Femur (tissue), 1 donor: ENCODE measurements at regions not wholly inside any gene's neighbourhood (a gene's known extent, or its start where the extent isn't known, plus 50 kb on each side); places are given as distances from the start of the nearest gene placed in this dataset.

ENCODE experiments used
- DNase-seq: peaks from one replicate; pipeline ENCODE4 v3.0.0-alpha.2; 2017

DNA sequence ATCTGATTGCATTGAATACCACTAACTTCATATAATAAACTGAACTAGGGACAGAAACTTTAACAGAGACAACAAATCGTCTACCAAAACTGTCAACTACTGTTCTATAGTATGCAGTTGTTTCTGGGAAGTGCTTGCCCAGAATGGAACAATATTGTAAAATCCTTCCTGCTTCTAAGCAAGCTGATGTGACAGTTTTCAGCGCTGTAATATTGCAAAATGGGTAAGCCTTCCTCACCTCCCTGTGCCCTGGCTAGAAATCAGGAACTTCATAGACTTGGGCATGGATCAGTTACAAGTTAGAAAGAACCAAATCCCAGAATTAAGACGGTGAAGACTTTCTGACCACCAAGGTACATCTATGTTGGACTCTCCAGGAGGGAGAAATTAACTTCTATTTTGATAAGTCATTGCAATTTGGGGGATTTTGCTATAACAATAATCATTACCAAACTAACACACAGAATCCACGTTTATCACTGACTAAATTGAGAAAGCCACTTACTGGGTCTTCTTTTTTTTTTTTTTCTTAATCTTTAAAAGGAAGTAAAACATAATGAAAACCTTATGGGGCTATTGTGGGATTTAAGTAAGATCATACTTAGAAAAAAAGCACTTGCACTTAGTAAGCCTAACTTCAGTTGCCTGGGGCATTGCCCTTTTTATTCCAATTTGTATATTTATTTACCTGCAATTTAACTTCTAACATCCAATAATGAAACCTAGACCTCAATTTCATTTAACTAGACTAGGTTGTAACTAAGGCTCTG, 261.5 kb downstream of the TRIB2 start:
- DNase-seq = no peak

DNA sequence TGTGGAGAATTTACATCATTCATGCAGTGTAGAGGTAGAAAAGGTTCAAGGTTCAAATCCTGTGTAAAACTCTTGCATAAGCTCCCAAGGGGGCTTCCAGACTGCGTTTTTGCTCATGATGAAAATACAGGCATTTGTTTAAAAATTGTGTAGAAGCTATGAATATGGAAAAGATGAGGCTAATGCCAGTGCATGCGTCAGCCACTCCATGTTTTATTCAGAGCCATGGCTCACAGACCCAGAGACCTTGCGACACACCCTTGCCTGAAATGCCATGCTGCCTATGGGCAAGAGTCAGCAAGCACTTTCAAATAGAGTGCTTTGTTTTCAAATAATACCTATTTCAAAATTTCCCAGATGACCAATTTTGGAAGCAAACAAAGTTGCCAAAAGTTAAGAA, 262.3 kb downstream of the TRIB2 start:
- DNase-seq = no peak

DNA sequence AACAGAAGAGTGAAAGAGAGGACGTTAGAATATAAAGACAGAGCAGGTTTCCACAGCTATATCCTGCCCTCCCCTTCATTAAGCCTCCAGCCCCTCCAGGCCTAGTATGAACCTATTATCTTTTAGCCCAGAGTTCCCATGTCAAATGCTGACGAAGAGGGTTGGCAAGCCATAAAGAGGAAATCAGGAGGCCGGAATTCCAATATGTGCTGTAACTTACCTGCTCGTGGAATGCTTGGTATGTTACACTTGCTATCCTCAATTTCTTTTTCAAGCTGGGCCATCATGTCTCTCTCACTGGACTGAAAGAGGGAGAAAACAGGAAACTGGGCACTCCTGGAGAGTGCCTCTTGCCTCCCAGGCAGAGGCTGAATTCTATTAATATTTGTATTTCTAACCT, 264.1 kb downstream of the TRIB2 start:
- no peak for DNase-seq

DNA sequence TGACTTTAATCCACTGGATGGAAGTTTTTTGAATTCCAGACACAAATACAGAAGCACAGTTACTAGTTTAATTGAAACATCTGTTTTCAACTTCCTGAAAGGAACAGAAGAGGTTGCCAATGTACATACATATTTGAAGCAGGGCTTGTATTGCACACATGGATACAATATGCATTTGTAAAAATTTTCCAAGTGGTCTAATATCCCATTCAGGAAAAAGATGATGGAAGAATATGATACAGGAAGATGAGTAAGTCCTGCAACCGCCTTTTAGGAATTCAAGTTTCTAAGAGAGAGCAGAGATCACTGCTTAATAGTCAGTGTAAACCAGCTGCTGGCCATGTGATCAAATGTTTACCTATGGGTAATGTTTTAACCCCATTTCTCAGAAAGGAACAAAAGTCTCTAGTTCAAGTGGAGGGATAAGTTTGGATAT, 265.4 kb downstream of the TRIB2 start:
- no peak for DNase-seq

DNA sequence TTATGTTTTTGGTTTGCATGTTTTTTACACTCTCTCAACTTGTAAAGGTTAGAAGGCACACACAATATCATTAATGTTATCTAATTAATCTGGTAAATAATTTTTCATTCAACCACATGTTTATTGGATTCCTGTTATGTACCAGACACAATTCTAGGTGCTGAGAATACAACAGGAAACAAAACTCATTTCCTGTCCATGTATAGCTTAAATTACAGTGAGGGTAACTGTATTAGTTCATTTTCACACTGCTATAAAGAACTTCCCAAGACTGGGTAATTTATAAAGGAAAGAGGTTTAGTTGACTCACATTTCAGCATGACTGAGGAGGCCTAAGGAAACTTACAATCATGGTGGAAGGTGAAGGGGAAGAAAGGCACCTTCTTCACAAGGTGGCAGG, 270.5 kb downstream of the TRIB2 start:
- DNase-seq = no peak

DNA sequence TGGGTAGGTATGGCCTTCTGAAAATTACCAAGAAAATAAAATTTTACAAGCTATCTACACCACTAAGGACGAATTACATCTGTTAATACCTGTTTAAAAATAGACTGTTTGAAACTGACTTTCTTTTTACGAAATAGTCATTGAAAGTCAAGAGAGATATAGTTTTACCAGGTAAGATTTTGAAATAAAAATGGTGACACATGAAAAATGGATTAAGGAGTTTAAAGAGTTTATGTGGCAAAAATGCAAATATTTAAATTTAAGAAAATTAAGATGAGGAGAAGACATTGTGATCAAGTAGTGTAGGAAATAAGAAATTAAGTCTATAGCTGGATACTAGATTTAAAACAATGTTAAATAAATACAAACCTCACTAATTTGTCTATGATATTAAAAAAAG, 271.5 kb downstream of the TRIB2 start:
- DNase-seq = no peak

DNA sequence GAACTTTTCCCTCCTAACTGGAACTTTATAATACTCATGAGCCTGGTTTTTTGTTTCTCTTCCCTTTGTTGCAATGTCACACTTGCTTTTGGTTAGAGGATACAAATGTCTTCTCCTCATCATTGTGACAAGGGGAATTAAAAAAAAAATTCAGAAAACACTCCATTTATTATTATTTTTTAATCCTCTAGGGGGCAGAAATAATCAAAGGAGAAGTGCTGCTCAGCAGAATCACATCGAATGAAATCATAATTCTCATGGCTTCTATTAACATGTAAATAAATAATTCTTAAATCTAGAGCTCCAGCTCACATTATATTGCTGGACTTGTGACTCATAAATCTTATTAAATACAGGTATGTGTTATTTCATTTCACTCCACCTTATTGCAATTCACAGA, 273.8 kb downstream of the TRIB2 start:
- no peak for DNase-seq

DNA sequence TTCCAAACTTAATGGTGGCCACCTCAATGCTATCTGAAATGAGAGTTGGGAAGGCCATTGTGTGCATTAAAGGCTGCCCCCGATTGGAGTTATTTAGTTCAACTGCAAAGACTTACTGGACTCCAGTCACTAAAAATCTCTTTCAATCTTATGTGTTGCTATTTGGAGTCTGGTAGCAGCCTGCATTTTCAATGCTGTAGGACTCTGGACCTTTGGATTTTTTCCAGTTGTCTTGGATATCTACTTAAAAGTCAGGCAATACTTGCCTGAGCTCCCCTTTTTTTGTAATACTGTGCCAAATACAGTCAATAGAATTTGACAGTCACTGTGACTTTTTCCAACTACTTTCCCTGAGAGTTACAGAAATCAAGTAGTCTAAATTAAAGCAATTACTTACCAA, 281.9 kb downstream of the TRIB2 start:
- DNase-seq = no peak

- peak; percentile 72 for DNase-seq
Observed at GRCh38 chr2:13000664-13001363, 284.1 kb downstream of the TRIB2 start.

GRCh38 chr2:13001408-13001807, 284.7 kb downstream of the TRIB2 start:
- no peak for DNase-seq

- no peak for DNase-seq
Observed at GRCh38 chr2:13002536-13003331, 286.0 kb downstream of the TRIB2 start.

GRCh38 chr2:13003500-13003899, 286.8 kb downstream of the TRIB2 start:
- no peak for DNase-seq

DNA sequence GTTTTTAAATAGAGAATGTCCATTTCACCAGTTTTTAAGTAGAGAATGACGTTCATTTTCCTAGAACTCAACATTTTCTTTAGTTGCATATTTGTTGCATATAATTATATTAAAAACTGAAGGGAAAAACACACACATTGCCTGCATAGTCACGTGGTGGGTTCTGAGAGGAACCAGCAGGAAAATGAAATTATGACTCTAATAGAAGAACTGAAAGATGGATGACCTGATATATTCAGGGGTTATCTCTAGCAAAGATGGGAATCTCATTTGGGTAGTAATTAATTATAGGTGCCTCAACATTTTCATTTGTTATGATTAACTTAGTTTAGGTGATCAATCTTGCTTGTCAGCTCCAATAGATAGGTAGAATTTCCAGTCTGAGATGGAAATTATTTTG, 288.3 kb downstream of the TRIB2 start:
- DNase-seq = no peak

GRCh38 chr2:13005761-13006335, 289.1 kb downstream of the TRIB2 start:
- peak; percentile 24 for DNase-seq

GRCh38 chr2:13006426-13006825, 289.7 kb downstream of the TRIB2 start:
- DNase-seq = peak; percentile 18

DNA sequence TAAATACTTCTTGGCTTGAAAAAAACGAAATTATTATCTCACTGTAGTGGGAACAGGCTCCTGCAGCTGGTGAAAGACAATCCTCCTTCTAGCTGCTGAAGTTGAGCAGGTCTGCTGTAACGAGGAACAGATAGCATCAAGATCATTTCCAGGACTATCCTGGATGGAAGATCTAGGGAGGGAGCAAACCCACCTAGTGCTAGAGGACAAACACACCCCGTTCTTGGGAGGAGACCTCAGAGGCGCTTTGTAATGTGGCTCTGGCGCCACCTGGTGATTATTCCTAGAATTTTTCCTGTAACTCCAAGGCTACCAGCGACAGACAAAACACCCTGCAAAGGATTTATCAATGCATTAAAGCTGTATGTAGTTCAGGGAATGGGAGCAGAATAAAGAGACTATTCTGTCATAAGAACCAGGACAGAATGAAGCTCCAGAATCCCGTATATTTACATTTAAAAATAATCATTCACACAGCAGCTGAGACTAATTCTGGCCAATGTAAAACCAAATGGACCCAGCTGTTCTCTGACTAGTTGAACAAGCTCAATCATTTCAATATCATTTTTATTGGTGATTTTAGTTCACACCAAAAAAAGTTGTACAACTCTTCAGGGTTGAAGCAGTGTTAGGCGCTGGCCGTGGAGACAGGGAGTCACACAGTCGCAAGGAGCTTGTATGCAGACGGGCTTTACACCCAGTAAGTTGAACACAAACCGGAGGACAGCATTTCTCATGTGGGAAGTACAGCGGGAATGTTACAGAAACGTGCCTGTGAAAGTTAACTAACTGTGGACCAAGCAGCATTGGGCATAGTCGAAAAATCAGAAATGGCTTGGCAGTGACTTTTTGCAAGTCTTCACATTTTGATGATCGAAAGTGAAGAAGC, 290.3 kb downstream of the TRIB2 start:
- peak; percentile 89 for DNase-seq

DNA sequence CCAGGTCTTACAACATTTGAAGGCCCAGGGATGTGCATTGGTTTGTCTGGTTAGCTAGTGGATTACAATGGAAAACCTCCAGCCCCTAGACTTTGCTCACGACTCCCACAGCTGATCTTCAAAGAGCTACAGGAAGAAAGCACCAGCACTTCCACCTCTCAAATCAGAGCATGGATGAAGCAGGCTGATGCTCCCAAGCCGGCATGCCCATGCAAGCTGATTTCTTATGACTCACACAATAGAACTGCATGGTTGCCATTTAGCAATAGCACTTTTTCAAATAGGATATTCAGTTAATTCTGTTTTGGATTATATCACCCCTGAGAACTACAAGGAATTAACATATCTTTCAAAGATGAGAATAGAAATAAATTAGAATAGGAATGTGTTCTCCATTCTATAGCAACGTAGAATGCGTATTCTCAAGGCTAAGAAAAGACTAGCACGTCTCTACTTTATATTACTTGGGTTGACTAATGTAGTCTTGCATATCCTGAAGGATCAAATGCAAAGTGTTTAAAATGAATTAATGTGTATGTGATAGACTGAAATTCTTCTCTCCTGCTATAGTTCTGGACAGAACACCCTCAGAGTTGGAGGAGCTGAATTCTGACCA, 292.4 kb downstream of the TRIB2 start:
- no peak for DNase-seq

DNA sequence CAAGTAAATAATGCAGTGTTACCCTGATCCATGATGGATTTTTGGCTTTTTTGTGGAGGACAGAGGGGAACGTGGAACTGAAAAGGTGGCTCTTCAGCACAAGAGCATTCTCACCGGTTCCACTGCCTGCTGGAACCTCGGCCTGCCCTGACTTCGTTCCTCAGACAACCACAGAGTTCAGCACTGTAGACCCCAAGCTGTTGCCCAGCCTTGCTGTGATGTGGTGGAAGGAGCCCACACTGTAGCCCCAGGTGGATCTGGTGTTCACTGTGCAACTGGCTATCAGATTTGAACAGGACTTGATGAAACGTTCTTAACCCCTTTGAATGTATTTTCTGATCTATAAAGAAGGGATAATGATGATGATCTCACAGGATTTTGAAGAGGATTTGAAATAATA, 293.5 kb downstream of the TRIB2 start:
- DNase-seq = no peak

- no peak for DNase-seq
Observed at GRCh38 chr2:13014783-13015182, 298.0 kb downstream of the TRIB2 start.

- no peak for DNase-seq
Observed at GRCh38 chr2:13015532-13016320, 299.0 kb downstream of the TRIB2 start.

GRCh38 chr2:13018490-13018889, 301.8 kb downstream of the TRIB2 start:
- no peak for DNase-seq
